Left ventricle myocardium inferior (tissue), 1 donor: ENCODE measurements at regions not wholly inside any gene's neighbourhood (a gene's known extent, or its start where the extent isn't known, plus 50 kb on each side); places are given as distances from the start of the nearest gene placed in this dataset.

Experiments
- DNase-seq: peaks from one replicate; pipeline ENCODE4 v3.0.0-alpha.2; 2020
- H3K27ac ChIP-seq: fragments of 200-600 bp; replicated peaks from 2 replicates; pipeline ENCODE4 v1.8.0; 2021
- H3K27me3 ChIP-seq: fragments of 200-600 bp; 2 replicates; pipeline ENCODE4 v1.8.0; 2021; ENCODE audit warnings: low read depth
- H3K36me3 ChIP-seq: fragments of 200-600 bp; 2 replicates; pipeline ENCODE4 v1.8.0; 2021
- H3K4me1 ChIP-seq: fragments of 200-600 bp; 2 replicates; pipeline ENCODE4 v1.8.0; 2021
- H3K4me3 ChIP-seq: fragments of 200-600 bp; 2 replicates; pipeline ENCODE4 v1.8.0; 2021; ENCODE audit warnings: mild to moderate bottlenecking, moderate library complexity
- H3K9me3 ChIP-seq: fragments of 200-600 bp; replicated peaks from 2 replicates; pipeline ENCODE4 v1.8.0; 2021
- intact Hi-C: fragments of 100-400 bp; cut with micrococcal nuclease; formaldehyde crosslinking; loops from one replicate; pipeline ENCODE4 v1.11.0; 2022
- TF ChIP-seq, protein P1 (sequence below): fragments of 200-600 bp; IDR thresholded peaks from 2 replicates; pipeline ENCODE4 v1.8.0; 2021; ENCODE audit warnings: antibody characterized with exemption, mild to moderate bottlenecking, borderline replicate concordance
- donor health status: DM: no; HTN: yes; CAD: no; lungs with severe emphysema.

- TF ChIP-seq, protein P1, sequence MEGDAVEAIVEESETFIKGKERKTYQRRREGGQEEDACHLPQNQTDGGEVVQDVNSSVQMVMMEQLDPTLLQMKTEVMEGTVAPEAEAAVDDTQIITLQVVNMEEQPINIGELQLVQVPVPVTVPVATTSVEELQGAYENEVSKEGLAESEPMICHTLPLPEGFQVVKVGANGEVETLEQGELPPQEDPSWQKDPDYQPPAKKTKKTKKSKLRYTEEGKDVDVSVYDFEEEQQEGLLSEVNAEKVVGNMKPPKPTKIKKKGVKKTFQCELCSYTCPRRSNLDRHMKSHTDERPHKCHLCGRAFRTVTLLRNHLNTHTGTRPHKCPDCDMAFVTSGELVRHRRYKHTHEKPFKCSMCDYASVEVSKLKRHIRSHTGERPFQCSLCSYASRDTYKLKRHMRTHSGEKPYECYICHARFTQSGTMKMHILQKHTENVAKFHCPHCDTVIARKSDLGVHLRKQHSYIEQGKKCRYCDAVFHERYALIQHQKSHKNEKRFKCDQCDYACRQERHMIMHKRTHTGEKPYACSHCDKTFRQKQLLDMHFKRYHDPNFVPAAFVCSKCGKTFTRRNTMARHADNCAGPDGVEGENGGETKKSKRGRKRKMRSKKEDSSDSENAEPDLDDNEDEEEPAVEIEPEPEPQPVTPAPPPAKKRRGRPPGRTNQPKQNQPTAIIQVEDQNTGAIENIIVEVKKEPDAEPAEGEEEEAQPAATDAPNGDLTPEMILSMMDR = no peak
- Histone ChIP-seq H3K36me3 (no peaks in the 10 kb centered on the region), H3K27ac (no peak overlapping the region), H3K4me3 (no peak overlapping the region), H3K4me1 (no peaks in the 10 kb centered on the region), H3K9me3 (peaks cover 19% of the 10 kb centered on the region), H3K27me3 (no peaks in the 10 kb centered on the region)
- no peak for DNase-seq
- intact Hi-C loops = no loop called here
These were observed 437.5 kb downstream of the TMEM232 start for GRCh38 chr5:110288766-110289511.

DNA sequence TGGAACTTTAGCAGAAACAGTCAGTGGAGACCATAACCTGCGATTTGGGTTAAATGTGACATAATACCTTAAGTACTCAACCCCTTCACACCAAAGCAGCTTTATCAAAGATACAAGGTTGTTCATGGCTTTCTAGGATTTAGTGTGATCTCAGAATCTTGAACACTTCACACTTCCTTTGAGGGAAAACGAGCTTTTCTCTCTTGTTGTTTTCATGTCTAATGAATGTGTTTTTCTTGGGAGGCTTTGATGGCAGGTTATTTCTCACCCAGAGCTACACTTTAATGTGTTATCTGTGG is 437.0 kb downstream of the TMEM232 start:
- no peaks in the 10 kb centered on the region for H3K4me1 ChIP-seq
- H3K27ac ChIP-seq = no peak overlapping the region
- no peak for DNase-seq
- TF ChIP-seq, protein P1 = no peak
- H3K36me3 ChIP-seq = no peaks in the 10 kb centered on the region
- no peaks in the 10 kb centered on the region for H3K27me3 ChIP-seq
- H3K4me3 ChIP-seq = no peak overlapping the region
- H3K9me3 ChIP-seq = peaks cover 13% of the 10 kb centered on the region
- intact Hi-C loops = no loop called here

DNA sequence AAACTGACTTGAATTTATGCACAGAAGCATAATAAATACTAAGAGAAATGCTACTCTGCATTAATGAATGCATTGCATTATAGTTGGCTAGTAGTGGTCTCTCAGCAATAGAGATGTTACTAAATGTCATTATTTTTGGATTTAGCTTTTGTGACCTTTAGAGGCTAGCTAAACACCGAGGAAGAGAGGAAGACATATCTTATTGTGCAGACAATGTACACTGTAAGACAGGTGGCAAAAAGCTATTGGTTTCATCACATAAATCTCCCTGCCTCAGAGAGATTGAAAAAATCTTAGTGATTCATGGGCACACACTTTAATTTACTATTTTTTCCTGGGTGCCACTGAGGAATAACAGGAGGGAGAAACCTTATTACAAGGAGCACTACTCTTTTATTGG is 435.9 kb downstream of the TMEM232 start:
- Histone ChIP-seq H3K4me3 (no peak overlapping the region), H3K9me3 (peaks cover 4% of the 10 kb centered on the region), H3K36me3 (no peaks in the 10 kb centered on the region), H3K27ac (no peak overlapping the region), H3K27me3 (no peaks in the 10 kb centered on the region), H3K4me1 (no peaks in the 10 kb centered on the region)
- DNase-seq = no peak
- TF ChIP-seq, protein P1 = no peak
- intact Hi-C loops = no loop called here

DNA sequence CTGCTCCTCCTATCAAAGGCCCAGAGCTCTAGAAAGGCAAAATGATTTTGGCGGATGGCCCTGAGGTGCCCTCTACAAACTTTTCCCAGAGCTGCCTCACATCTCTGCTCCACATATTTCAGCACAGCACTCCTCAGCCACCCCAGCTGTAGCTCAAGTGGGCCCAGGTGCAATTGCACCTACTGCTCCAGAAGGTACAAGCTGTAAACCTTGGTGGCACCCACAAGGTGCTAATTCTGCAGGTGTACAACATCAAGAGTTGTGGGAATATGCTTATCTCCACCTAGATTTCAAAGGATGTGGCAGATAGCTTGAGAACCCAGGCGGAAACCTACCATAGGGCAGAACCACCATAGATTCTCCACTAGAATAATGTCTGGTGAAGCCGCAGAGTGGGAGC is 432.2 kb downstream of the TMEM232 start:
- no peak overlapping the region for H3K27ac ChIP-seq
- H3K4me3 ChIP-seq = no peak overlapping the region
- TF ChIP-seq, protein P1 = no peak
- intact Hi-C loops = no loop called here
- no peaks in the 10 kb centered on the region for H3K4me1 ChIP-seq
- DNase-seq = no peak
- H3K27me3 ChIP-seq = no peaks in the 10 kb centered on the region
- H3K9me3 ChIP-seq = no peaks in the 10 kb centered on the region
- H3K36me3 ChIP-seq = no peaks in the 10 kb centered on the region

GRCh38 chr5:110297152-110297670 is 429.3 kb downstream of the TMEM232 start:
- H3K4me3 ChIP-seq = no peak overlapping the region
- peaks cover 11% of the 10 kb centered on the region for H3K9me3 ChIP-seq
- DNase-seq = no peak
- no peak overlapping the region for H3K27ac ChIP-seq
- no peaks in the 10 kb centered on the region for H3K4me1 ChIP-seq
- H3K36me3 ChIP-seq = no peaks in the 10 kb centered on the region
- H3K27me3 ChIP-seq = no peaks in the 10 kb centered on the region
- intact Hi-C loops = no loop called here
- TF ChIP-seq, protein P1 = no peak
